Fibroblast of mammary gland (primary cell): ENCODE measurements at regions not wholly inside any gene's neighbourhood (a gene's known extent, or its start where the extent isn't known, plus 50 kb on each side); places are given as distances from the start of the nearest gene placed in this dataset.
"Not testable (repeated sequence)": the region's sequence is repeated elsewhere in the genome, so short reads cannot be mapped to it uniquely, and the experiment has no call there.

Experiments
- DNase-seq: peaks from one replicate; pipeline ENCODE4 v3.0.0-alpha.2; 2010; ENCODE audit warnings: low read depth
- H3K4me3 ChIP-seq: 2 replicates; pipeline ENCODE4 v1.5.1; 2011; ENCODE audit warnings: low read depth, mild to moderate bottlenecking, low read length, moderate library complexity; ENCODE audit not compliant: control insufficient read depth
- TF ChIP-seq, protein P1 (sequence below): conservative IDR thresholded peaks from 2 replicates; pipeline ENCODE4 v1.5.1; 2011; ENCODE audit warnings: low read depth, low read length, inconsistent platforms; ENCODE audit not compliant: control insufficient read depth, insufficient read depth

DNA sequence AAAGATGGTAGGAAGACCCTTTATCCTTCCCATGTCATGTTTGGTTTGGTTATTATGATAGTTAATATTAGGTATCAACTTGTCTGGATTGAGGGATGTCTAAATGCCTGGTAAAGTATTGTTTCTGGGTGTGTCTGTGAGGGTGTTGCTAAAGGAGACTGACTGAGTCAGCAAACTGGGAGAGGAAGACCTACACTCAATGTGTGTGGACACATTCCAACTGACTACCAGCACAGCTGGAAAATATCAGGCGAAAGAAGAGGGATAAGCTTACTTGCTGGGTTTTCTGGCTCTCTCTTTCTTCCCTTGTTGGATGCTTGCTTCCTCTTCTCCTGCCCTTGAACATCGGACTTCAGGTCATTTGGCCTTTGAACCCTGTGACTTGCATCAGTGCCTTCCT, 1227.6 kb upstream of the EPHA6 start:
- H3K4me3 ChIP-seq: no peak overlapping the region
- TF ChIP-seq, protein P1, sequence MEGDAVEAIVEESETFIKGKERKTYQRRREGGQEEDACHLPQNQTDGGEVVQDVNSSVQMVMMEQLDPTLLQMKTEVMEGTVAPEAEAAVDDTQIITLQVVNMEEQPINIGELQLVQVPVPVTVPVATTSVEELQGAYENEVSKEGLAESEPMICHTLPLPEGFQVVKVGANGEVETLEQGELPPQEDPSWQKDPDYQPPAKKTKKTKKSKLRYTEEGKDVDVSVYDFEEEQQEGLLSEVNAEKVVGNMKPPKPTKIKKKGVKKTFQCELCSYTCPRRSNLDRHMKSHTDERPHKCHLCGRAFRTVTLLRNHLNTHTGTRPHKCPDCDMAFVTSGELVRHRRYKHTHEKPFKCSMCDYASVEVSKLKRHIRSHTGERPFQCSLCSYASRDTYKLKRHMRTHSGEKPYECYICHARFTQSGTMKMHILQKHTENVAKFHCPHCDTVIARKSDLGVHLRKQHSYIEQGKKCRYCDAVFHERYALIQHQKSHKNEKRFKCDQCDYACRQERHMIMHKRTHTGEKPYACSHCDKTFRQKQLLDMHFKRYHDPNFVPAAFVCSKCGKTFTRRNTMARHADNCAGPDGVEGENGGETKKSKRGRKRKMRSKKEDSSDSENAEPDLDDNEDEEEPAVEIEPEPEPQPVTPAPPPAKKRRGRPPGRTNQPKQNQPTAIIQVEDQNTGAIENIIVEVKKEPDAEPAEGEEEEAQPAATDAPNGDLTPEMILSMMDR: no peak
- no peak for DNase-seq

DNA sequence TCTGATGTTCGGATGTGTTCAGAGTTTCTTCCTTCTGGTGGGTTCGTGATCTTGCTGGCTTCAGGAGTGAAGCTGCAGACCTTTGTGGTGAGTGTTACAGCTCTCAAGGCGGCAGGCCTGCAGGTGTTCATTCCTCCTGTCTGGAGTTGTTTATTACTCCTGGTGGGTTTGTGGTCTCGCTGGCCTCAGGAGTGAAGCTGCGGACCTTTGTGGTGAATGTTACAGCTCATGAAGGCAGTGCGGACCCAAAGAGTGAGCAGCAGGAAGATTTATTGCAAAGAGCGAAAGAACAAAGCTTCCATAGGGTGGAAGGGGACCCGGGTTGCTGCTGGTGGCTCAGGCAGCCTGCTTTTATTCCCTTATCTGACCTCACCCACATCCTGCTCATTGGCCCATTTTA, 1226.8 kb upstream of the EPHA6 start:
- not testable (repeated sequence) for H3K4me3 ChIP-seq, DNase-seq

DNA sequence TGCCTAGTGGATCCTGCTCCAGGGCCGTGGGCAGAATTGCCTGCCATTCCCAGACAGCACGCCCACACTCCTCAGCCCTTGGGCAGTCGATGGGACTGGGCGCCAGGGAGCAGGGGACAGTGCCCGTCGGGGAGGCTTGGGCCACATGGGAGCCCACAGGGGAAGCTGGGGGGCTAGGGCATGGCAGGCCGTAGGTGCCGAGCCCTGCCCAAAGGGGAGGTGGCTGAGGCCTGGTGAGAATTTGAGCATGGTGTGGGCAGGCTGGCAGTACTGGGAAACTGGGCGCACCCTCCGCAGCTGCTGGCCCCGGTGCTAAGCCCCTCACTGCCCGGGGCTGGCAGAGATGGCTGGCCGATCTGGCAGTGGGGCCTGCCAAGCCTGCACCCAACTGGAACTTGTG, 1225.9 kb upstream of the EPHA6 start:
- no peak overlapping the region for H3K4me3 ChIP-seq
- no peak for DNase-seq
- TF ChIP-seq, protein P1: no peak

DNA sequence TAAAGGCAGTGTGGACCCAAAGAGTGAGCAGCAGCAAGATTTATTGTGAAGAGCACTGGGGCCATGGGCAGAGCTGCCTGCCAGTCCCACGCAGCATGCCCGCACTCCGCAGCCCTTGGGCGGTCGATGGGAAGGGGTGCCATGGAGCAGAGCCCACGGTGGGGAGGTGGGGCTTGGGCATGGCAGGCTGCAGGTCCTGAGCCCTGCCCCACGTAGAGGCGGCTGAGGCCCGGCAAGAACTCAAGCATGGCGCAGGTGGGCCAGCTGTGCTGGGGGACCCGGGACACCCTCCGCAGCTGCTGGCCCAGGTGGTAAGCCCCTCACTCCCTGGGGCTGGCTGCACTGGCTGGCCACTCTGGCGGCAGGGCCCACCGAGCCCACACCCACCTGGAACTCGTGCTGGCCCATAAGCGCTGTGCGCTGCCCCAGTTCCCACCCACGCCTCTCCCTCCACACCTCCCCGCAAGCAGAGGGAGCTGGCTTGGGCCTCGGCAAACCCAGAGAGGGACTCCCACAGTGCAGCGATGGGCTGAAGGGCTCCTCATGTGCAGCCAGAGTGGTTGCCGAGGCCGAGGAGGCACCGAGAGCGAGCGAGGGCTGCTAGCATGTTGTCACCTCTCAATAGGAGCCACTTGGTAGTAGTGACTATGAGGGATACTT, 1218.8 kb upstream of the EPHA6 start:
- TF ChIP-seq, protein P1: no peak
- no peak for DNase-seq
- no peak overlapping the region for H3K4me3 ChIP-seq

DNA sequence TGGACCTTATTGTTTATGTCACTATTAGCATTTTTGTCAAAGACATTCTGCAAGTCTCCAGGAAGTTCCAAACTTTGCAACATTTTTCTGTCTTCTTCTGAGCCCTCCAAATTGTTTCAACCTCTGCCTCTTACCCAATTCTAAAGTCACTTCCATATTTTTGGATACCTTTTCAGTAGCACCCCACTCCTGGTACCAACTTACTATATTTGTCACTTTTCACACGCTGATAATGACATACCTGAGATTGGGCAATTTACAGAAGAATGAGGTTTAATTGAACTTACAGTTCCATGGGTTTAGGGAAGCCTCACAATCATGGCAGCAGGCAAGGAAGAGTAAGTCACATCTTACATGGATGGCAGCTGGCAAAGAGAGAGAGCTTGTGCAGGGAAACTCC, 1206.5 kb upstream of the EPHA6 start:
- H3K4me3 ChIP-seq: no peak overlapping the region
- DNase-seq: no peak
- TF ChIP-seq, protein P1: no peak

DNA sequence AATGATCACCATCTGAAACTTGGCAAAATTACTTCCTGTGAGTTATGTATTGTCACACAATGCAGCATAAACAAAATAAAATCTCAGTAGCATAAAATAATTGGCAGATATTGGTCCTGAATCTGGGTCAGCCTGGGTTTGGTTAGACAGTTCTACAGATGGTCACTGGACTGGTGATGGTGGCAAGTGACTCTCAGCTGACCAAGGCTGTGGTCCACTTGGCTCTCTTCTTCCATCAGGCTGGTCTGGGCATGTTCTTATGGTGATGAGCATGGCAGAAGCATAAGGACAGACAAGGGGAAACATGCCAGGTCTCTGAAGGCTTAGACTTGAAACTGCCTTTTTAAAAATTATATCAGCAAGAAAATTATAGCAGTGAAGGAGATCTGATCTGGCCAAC, 1205.0 kb upstream of the EPHA6 start:
- H3K4me3 ChIP-seq: no peak overlapping the region
- DNase-seq: no peak
- TF ChIP-seq, protein P1: no peak

DNA sequence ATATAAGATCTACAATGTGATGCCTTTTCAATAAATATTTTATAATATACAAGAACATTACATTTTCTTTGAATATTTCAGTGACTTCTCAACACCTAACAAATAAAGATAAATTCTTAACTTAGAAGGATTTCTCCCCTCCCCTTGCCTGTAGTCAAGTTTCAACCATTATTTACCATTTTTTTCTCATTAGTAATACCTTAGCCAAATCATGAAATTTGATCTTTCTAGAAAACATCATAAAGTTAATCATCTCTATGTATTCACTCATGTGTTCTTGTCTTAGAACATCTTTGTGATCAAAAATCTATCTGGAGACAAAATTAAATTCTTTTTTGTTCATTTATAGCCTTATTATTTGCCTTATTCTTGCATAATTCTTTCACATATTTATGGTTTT, 1201.8 kb upstream of the EPHA6 start:
- no peak overlapping the region for H3K4me3 ChIP-seq
- TF ChIP-seq, protein P1: no peak
- DNase-seq: no peak
